Activated B cell treated with CpG ODN at 0.5 μM for 24 hours (primary cell): ENCODE measurements at regions not wholly inside any gene's neighbourhood (a gene's known extent, or its start where the extent isn't known, plus 50 kb on each side); places are given as distances from the start of the nearest gene placed in this dataset.

Experiments
- ATAC-seq: fragments of 200-7000 bp; cut with Tn5 transposase; one replicate; pipeline ENCODE4 v1.10.0; 2021; ENCODE audit warnings: low read depth, mild to moderate bottlenecking, moderate library complexity
- CTCF ChIA-PET: fragments of 350-600 bp; sonication (Branson Sonifier 250); formaldehyde crosslinking; loops from one replicate; lab custom pipeline; 2021; ENCODE audit warnings: antibody characterized with exemption; lab: Charles Lee
- POLR2A ChIA-PET: fragments of 350-600 bp; sonication (Branson Sonifier 250); formaldehyde crosslinking; loops from one replicate; lab custom pipeline; 2021; ENCODE audit warnings: antibody characterized with exemption; lab: Charles Lee
- DNase-seq: peaks from one replicate; pipeline ENCODE4 v3.0.0; 2022
- H3K27ac Mint-ChIP-seq: one replicate; pipeline ENCODE4 v1.8.0; 2020; ENCODE audit warnings: mixed read lengths
- H3K27me3 Mint-ChIP-seq: one replicate; pipeline ENCODE4 v1.8.0; 2021; ENCODE audit warnings: mixed read lengths
- H3K36me3 Mint-ChIP-seq: one replicate; pipeline ENCODE4 v1.8.0; 2021; ENCODE audit warnings: low read depth, mixed read lengths
- H3K4me1 Mint-ChIP-seq: one replicate; pipeline ENCODE4 v1.8.0; 2021; ENCODE audit warnings: mixed read lengths
- H3K4me3 Mint-ChIP-seq: one replicate; pipeline ENCODE4 v1.8.0; 2020; ENCODE audit warnings: mild to moderate bottlenecking, mixed read lengths
- H3K9me3 Mint-ChIP-seq: one replicate; pipeline ENCODE4 v1.8.0; 2020; ENCODE audit warnings: mixed read lengths
- CTCF ChIP-seq: fragments of 200-600 bp; IDR thresholded peaks from one replicate; pipeline ENCODE4 v1.8.0; 2022; ENCODE audit warnings: antibody characterized with exemption, mild to moderate bottlenecking
- intact Hi-C: fragments of 100-400 bp; cut with micrococcal nuclease; formaldehyde crosslinking; loops from one replicate; pipeline ENCODE4 v1.15.1; 2024

- ATAC-seq (no peak), DNase-seq (no peak)
- H3K36me3 Mint-ChIP-seq = peaks cover 44% of the 10 kb centered on the region
- H3K27ac Mint-ChIP-seq = no peak overlapping the region
- CTCF ChIA-PET = no interaction called here
- H3K27me3 Mint-ChIP-seq = no peaks in the 10 kb centered on the region
- peaks cover 14% of the 10 kb centered on the region for H3K4me1 Mint-ChIP-seq
- no peak for TF ChIP-seq CTCF
- H3K9me3 Mint-ChIP-seq = no peaks in the 10 kb centered on the region
- POLR2A ChIA-PET = no interaction called here
- intact Hi-C loops = no loop called here
- no peak overlapping the region for H3K4me3 Mint-ChIP-seq
These were observed 138.0 kb downstream of the ZFAND4 start for GRCh38 chr10:45534572-45534971.

GRCh38 chr10:45532480-45532879 lies 140.1 kb downstream of the ZFAND4 start:
- Mint-ChIP-seq H3K27ac (no peak overlapping the region), H3K36me3 (peaks cover 60% of the 10 kb centered on the region)

GRCh38 chr10:45526309-45526905 lies 146.2 kb downstream of the ZFAND4 start:
- H3K4me3 Mint-ChIP-seq = no peak overlapping the region
- H3K27ac Mint-ChIP-seq = no peak overlapping the region
- peaks cover 61% of the 10 kb centered on the region for H3K36me3 Mint-ChIP-seq
- peaks cover 23% of the 10 kb centered on the region for H3K4me1 Mint-ChIP-seq
- no peak for DNase-seq
- TF ChIP-seq CTCF = no peak
- intact Hi-C loops = no loop called here
- CTCF ChIA-PET = no interaction called here
- no peaks in the 10 kb centered on the region for H3K9me3 Mint-ChIP-seq
- POLR2A ChIA-PET = no interaction called here
- no peak for ATAC-seq
- H3K27me3 Mint-ChIP-seq = no peaks in the 10 kb centered on the region

More at GRCh38 chr10:45532480-45532879, 140.1 kb downstream of the ZFAND4 start:
- Mint-ChIP-seq H3K4me3 (no peak overlapping the region), H3K4me1 (peaks cover 10% of the 10 kb centered on the region), H3K27me3 (no peaks in the 10 kb centered on the region), H3K9me3 (no peaks in the 10 kb centered on the region)
- ATAC-seq = no peak
- DNase-seq = no peak
- no peak for TF ChIP-seq CTCF
- ChIA-PET CTCF (no interaction called here), POLR2A (no interaction called here)
- intact Hi-C loops = no loop called here

GRCh38 chr10:45520476-45520875 lies 146.5 kb downstream of the ALOX5 start:
- Mint-ChIP-seq H3K27me3 (no peaks in the 10 kb centered on the region), H3K36me3 (peaks cover 36% of the 10 kb centered on the region), H3K27ac (no peak overlapping the region), H3K9me3 (no peaks in the 10 kb centered on the region), H3K4me1 (peaks cover 15% of the 10 kb centered on the region), H3K4me3 (no peak overlapping the region)
- TF ChIP-seq CTCF = no peak
- CTCF ChIA-PET = no interaction called here
- ATAC-seq (no peak), DNase-seq (no peak)
- intact Hi-C loops = no loop called here
- POLR2A ChIA-PET = interaction anchor here (0.5 kb wide), 1 partner anchor 1738 kb away, joined by 4 read pairs; no protein-coding TSS in a partner anchor

GRCh38 chr10:45518741-45519140 lies 144.7 kb downstream of the ALOX5 start:
- Mint-ChIP-seq H3K9me3 (no peaks in the 10 kb centered on the region), H3K27ac (no peak overlapping the region), H3K4me1 (peaks cover 22% of the 10 kb centered on the region), H3K4me3 (no peak overlapping the region), H3K36me3 (peaks cover 28% of the 10 kb centered on the region), H3K27me3 (no peaks in the 10 kb centered on the region)
- ChIA-PET POLR2A (no interaction called here), CTCF (no interaction called here)
- ATAC-seq = no peak
- no peak for DNase-seq
- TF ChIP-seq CTCF = no peak
- intact Hi-C loops = no loop called here
